SJSA1 (cell line): ENCODE measurements at regions not wholly inside any gene's neighbourhood (a gene's known extent, or its start where the extent isn't known, plus 50 kb on each side); places are given as distances from the start of the nearest gene placed in this dataset.

Experiments used
- DNase-seq, 2 experiments: peaks; one replicate each; pipeline ENCODE4 v3.0.0-alpha.2; 2015 to 2020; ENCODE audit warnings: low spot score in 2 of 2, low read depth in 1 of 2
- H3K27ac ChIP-seq: fragments of 250-450 bp; sonication (Bioruptor Pico); 2 replicates; pipeline ENCODE4 v1.5.1; 2020; ENCODE audit warnings: mild to moderate bottlenecking, moderate library complexity
- H3K27me3 ChIP-seq: fragments of 250-450 bp; sonication (Bioruptor Pico); replicated peaks from 2 replicates; pipeline ENCODE4 v1.5.1; 2020; ENCODE audit warnings: mild to moderate bottlenecking, moderate library complexity
- H3K36me3 ChIP-seq: fragments of 250-450 bp; sonication (Bioruptor Pico); 2 replicates; pipeline ENCODE4 v1.5.1; 2020; ENCODE audit warnings: mild to moderate bottlenecking
- H3K4me1 ChIP-seq: fragments of 250-450 bp; sonication (Bioruptor Pico); replicated peaks from 2 replicates; pipeline ENCODE4 v1.6.1; 2021; ENCODE audit warnings: mild to moderate bottlenecking
- H3K4me3 ChIP-seq: fragments of 250-450 bp; sonication (Bioruptor Pico); 2 replicates; pipeline ENCODE4 v1.5.1; 2020; ENCODE audit warnings: mild to moderate bottlenecking
- H3K9me3 ChIP-seq: fragments of 250-450 bp; sonication (Bioruptor Pico); replicated peaks from 2 replicates; pipeline ENCODE4 v1.5.1; 2020; ENCODE audit warnings: mild to moderate bottlenecking

GRCh38 chr9:104256031-104256695, 162.1 kb downstream of the SMC2 start:
- Histone ChIP-seq H3K27me3 (no peaks in the 10 kb centered on the region), H3K4me3 (no peak overlapping the region), H3K36me3 (no peaks in the 10 kb centered on the region), H3K4me1 (no peaks in the 10 kb centered on the region), H3K9me3 (no peaks in the 10 kb centered on the region), H3K27ac (no peak overlapping the region)
- no peak for DNase-seq

- Histone ChIP-seq H3K36me3 (no peaks in the 10 kb centered on the region), H3K27ac (no peak overlapping the region), H3K4me1 (no peaks in the 10 kb centered on the region), H3K27me3 (no peaks in the 10 kb centered on the region), H3K9me3 (no peaks in the 10 kb centered on the region), H3K4me3 (no peak overlapping the region)
- no peak for DNase-seq
These were observed 162.6 kb downstream of the SMC2 start for GRCh38 chr9:104256696-104257062.

- DNase-seq: no peak
- Histone ChIP-seq H3K9me3 (no peaks in the 10 kb centered on the region), H3K36me3 (no peaks in the 10 kb centered on the region), H3K4me3 (no peak overlapping the region), H3K4me1 (no peaks in the 10 kb centered on the region), H3K27ac (no peak overlapping the region), H3K27me3 (no peaks in the 10 kb centered on the region)
These were observed 164.3 kb downstream of the SMC2 start for GRCh38 chr9:104258296-104259011.

GRCh38 chr9:104260004-104260403, 165.9 kb downstream of the SMC2 start:
- H3K36me3 ChIP-seq: no peaks in the 10 kb centered on the region
- no peak overlapping the region for H3K27ac ChIP-seq
- no peaks in the 10 kb centered on the region for H3K9me3 ChIP-seq
- H3K4me3 ChIP-seq: no peak overlapping the region
- no peaks in the 10 kb centered on the region for H3K4me1 ChIP-seq
- H3K27me3 ChIP-seq: no peaks in the 10 kb centered on the region
- no peak for DNase-seq

- H3K9me3 ChIP-seq: no peaks in the 10 kb centered on the region
- H3K27ac ChIP-seq: no peak overlapping the region
- H3K4me1 ChIP-seq: no peaks in the 10 kb centered on the region
- H3K27me3 ChIP-seq: no peaks in the 10 kb centered on the region
- H3K4me3 ChIP-seq: no peak overlapping the region
- H3K36me3 ChIP-seq: no peaks in the 10 kb centered on the region
- no peak for DNase-seq
These were observed 169.8 kb downstream of the SMC2 start for GRCh38 chr9:104263942-104264341.

- Histone ChIP-seq H3K36me3 (no peaks in the 10 kb centered on the region), H3K27ac (no peak overlapping the region), H3K9me3 (no peaks in the 10 kb centered on the region), H3K27me3 (no peaks in the 10 kb centered on the region), H3K4me3 (no peak overlapping the region), H3K4me1 (no peaks in the 10 kb centered on the region)
- no peak for DNase-seq
These were observed 170.3 kb downstream of the SMC2 start for GRCh38 chr9:104264431-104264830.

- Histone ChIP-seq H3K4me1 (no peaks in the 10 kb centered on the region), H3K9me3 (no peaks in the 10 kb centered on the region), H3K36me3 (no peaks in the 10 kb centered on the region), H3K27ac (no peak overlapping the region), H3K27me3 (no peaks in the 10 kb centered on the region), H3K4me3 (no peak overlapping the region)
- no peak for DNase-seq
These were observed 175.3 kb downstream of the SMC2 start for GRCh38 chr9:104269374-104269773.

GRCh38 chr9:104269996-104270963, 176.2 kb downstream of the SMC2 start:
- H3K9me3 ChIP-seq: no peaks in the 10 kb centered on the region
- no peak overlapping the region for H3K4me3 ChIP-seq

GRCh38 chr9:104276709-104277245, 182.7 kb downstream of the SMC2 start:
- DNase-seq: no peak
- no peaks in the 10 kb centered on the region for H3K27me3 ChIP-seq
- no peaks in the 10 kb centered on the region for H3K9me3 ChIP-seq
- no peak overlapping the region for H3K27ac ChIP-seq
- no peaks in the 10 kb centered on the region for H3K36me3 ChIP-seq
- no peak overlapping the region for H3K4me3 ChIP-seq
- no peaks in the 10 kb centered on the region for H3K4me1 ChIP-seq

More at GRCh38 chr9:104269996-104270963, 176.2 kb downstream of the SMC2 start:
- no peaks in the 10 kb centered on the region for H3K36me3 ChIP-seq
- DNase-seq: no peak
- H3K4me1 ChIP-seq: no peaks in the 10 kb centered on the region
- H3K27me3 ChIP-seq: no peaks in the 10 kb centered on the region
- H3K27ac ChIP-seq: no peak overlapping the region

GRCh38 chr9:104278929-104279496, 184.9 kb downstream of the SMC2 start:
- Histone ChIP-seq H3K4me3 (no peak overlapping the region), H3K9me3 (no peaks in the 10 kb centered on the region), H3K27ac (no peak overlapping the region), H3K36me3 (no peaks in the 10 kb centered on the region), H3K27me3 (no peaks in the 10 kb centered on the region), H3K4me1 (no peaks in the 10 kb centered on the region)
- no peak for DNase-seq

- H3K27me3 ChIP-seq: no peaks in the 10 kb centered on the region
- no peak for DNase-seq
- no peaks in the 10 kb centered on the region for H3K4me1 ChIP-seq
- no peaks in the 10 kb centered on the region for H3K36me3 ChIP-seq
- no peaks in the 10 kb centered on the region for H3K9me3 ChIP-seq
- no peak overlapping the region for H3K4me3 ChIP-seq
- H3K27ac ChIP-seq: no peak overlapping the region
These were observed 185.5 kb downstream of the SMC2 start for GRCh38 chr9:104279535-104280177.

GRCh38 chr9:104280178-104280560, 186.1 kb downstream of the SMC2 start:
- Histone ChIP-seq H3K4me1 (no peaks in the 10 kb centered on the region), H3K36me3 (no peaks in the 10 kb centered on the region), H3K27ac (no peak overlapping the region), H3K9me3 (no peaks in the 10 kb centered on the region), H3K4me3 (no peak overlapping the region), H3K27me3 (no peaks in the 10 kb centered on the region)
- DNase-seq: no peak

GRCh38 chr9:104280711-104281110, 186.6 kb downstream of the SMC2 start:
- DNase-seq: no peak
- no peak overlapping the region for H3K27ac ChIP-seq
- no peaks in the 10 kb centered on the region for H3K9me3 ChIP-seq
- H3K36me3 ChIP-seq: no peaks in the 10 kb centered on the region
- H3K27me3 ChIP-seq: no peaks in the 10 kb centered on the region
- no peaks in the 10 kb centered on the region for H3K4me1 ChIP-seq
- H3K4me3 ChIP-seq: no peak overlapping the region
